OCI-LY3 (cell line): ENCODE measurements at regions not wholly inside any gene's neighbourhood (a gene's known extent, or its start where the extent isn't known, plus 50 kb on each side); places are given as distances from the start of the nearest gene placed in this dataset.

Source experiments
- H2AFZ ChIP-seq: fragments of 200-600, 300-600 bp; shearing (Covaris generic); 2 replicates; pipeline ENCODE4 v1.6.0; 2014; ENCODE audit warnings: antibody characterized with exemption, low read depth, low read length
- H3K27ac ChIP-seq: fragments of 200-600, 300-600 bp; sonication (generic); 2 replicates; pipeline ENCODE4 v1.5.1; 2014; ENCODE audit warnings: mild to moderate bottlenecking, low read length, moderate library complexity, mixed read lengths
- H3K27me3 ChIP-seq: fragments of 200-600, 300-600 bp; sonication (generic); 2 replicates; pipeline ENCODE4 v1.6.1; 2014; ENCODE audit warnings: low read depth, low read length, mixed read lengths
- H3K36me3 ChIP-seq: fragments of 200-600, 300-600 bp; sonication (generic); replicated peaks from 2 replicates; pipeline ENCODE3; 2014; ENCODE audit warnings: low read depth, low read length, mixed read lengths
- H3K4me1 ChIP-seq: fragments of 300-600, 200-600 bp; sonication (generic); 2 replicates; pipeline ENCODE4 v1.6.1; 2014; ENCODE audit warnings: low read length, mixed read lengths
- H3K4me2 ChIP-seq: fragments of 200-600, 300-600 bp; sonication (generic); 2 replicates; pipeline ENCODE4 v1.6.1; 2014; ENCODE audit warnings: low read length, mixed read lengths
- H3K4me3 ChIP-seq: fragments of 300-600, 200-600 bp; sonication (generic); 2 replicates; pipeline ENCODE4 v1.5.1; 2014; ENCODE audit warnings: antibody characterized with exemption, mild to moderate bottlenecking, low read length, moderate library complexity
- H3K79me2 ChIP-seq: fragments of 300-600, 200-600 bp; shearing (Covaris generic); 2 replicates; pipeline ENCODE4 v1.6.1; 2014; ENCODE audit warnings: mild to moderate bottlenecking, low read length, mixed read lengths
- H3K9ac ChIP-seq: fragments of 300-600, 200-600 bp; shearing (Covaris generic); 2 replicates; pipeline ENCODE4 v1.6.0; 2014; ENCODE audit warnings: mild to moderate bottlenecking, low read length, moderate library complexity
- H3K9me3 ChIP-seq: fragments of 200-600, 300-600 bp; shearing (Covaris generic); 2 replicates; pipeline ENCODE4 v1.6.1; 2014; ENCODE audit warnings: low read length, mixed read lengths; ENCODE audit not compliant: insufficient read depth
- H4K20me1 ChIP-seq: fragments of 200-600, 300-600 bp; sonication (generic); 2 replicates; pipeline ENCODE4 v1.6.1; 2016; ENCODE audit warnings: low read length, mixed read lengths; ENCODE audit not compliant: insufficient read depth
- EZH2phosphoT487 ChIP-seq: fragments of 200-600 bp; shearing (Covaris generic); IDR thresholded peaks from 2 replicates; pipeline ENCODE4 v1.6.1; 2018; ENCODE audit warnings: antibody characterized with exemption, mixed run types, low read depth
- TF ChIP-seq, protein P1 (sequence below): fragments of 200-600, 300-600 bp; sonication (generic); IDR thresholded peaks from 2 replicates; pipeline ENCODE4 v1.5.1; 2014; ENCODE audit warnings: antibody characterized with exemption, low read length, low read depth

DNA sequence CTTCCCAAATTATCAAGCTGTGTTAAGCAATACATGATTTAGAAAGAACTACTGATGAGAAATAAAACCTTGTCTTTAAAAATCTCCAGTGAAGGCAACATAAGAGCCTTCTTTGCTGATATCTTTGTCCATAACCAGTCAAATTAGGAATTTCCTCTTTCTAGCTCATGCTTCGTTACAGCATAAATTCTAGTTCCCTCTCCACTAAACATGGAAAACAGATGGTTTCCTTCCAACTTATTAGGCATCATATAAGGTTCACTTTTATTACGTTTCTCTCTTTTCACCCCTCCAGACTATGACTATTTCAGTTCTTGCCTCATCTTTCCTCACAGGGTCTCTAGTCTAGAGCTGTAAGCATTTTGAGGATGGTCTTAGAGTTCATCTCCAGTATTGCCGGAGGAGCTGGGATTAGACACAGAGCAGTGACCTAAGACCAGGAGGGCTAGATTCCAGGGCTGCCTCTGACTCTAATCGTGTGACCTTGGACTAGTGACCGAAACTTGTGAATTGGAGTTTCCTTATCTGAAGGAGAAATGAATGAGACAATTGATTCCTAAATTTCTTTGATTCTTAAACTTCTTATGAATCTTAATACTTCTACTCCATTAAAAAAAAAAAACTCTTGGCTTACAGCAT, 195.5 kb upstream of the APCDD1 start:
- Histone ChIP-seq H3K4me2 (no peak overlapping the region), H3K4me1 (no peaks in the 10 kb centered on the region), H2AFZ (no peak overlapping the region), H3K79me2 (no peaks in the 10 kb centered on the region), H4K20me1 (no peaks in the 10 kb centered on the region), H3K9me3 (no peaks in the 10 kb centered on the region), H3K4me3 (no peak overlapping the region), H3K36me3 (no peaks in the 10 kb centered on the region), H3K27ac (no peak overlapping the region), H3K9ac (no peak overlapping the region), H3K27me3 (no peaks in the 10 kb centered on the region)
- no peak for TF ChIP-seq EZH2phosphoT487
- TF ChIP-seq, protein P1, sequence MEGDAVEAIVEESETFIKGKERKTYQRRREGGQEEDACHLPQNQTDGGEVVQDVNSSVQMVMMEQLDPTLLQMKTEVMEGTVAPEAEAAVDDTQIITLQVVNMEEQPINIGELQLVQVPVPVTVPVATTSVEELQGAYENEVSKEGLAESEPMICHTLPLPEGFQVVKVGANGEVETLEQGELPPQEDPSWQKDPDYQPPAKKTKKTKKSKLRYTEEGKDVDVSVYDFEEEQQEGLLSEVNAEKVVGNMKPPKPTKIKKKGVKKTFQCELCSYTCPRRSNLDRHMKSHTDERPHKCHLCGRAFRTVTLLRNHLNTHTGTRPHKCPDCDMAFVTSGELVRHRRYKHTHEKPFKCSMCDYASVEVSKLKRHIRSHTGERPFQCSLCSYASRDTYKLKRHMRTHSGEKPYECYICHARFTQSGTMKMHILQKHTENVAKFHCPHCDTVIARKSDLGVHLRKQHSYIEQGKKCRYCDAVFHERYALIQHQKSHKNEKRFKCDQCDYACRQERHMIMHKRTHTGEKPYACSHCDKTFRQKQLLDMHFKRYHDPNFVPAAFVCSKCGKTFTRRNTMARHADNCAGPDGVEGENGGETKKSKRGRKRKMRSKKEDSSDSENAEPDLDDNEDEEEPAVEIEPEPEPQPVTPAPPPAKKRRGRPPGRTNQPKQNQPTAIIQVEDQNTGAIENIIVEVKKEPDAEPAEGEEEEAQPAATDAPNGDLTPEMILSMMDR: no peak

DNA sequence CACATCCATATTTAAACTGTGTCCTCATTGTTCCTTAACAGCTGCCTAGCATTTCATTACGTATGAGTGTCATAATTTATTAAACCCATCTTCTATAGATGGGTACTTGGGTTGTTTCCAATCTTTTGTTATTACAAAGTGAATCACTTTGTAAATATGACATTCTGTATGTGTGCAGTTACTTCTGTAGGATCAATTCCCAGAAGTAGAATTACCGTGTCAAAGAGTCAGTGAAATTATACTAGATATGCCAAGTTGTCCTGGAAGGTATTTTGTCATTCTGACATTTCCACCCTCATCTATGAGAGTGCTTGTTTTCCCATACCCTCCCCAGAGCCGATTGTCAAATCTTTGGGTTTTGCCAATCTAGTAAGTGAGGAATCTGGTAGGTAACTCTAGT, 194.5 kb upstream of the APCDD1 start:
- Histone ChIP-seq H3K4me1 (no peaks in the 10 kb centered on the region), H3K79me2 (no peaks in the 10 kb centered on the region), H3K9me3 (no peaks in the 10 kb centered on the region), H3K36me3 (no peaks in the 10 kb centered on the region), H3K27ac (no peak overlapping the region), H3K27me3 (no peaks in the 10 kb centered on the region), H2AFZ (no peak overlapping the region), H3K4me2 (no peak overlapping the region), H3K9ac (no peak overlapping the region), H3K4me3 (no peak overlapping the region), H4K20me1 (no peaks in the 10 kb centered on the region)
- no peak for TF ChIP-seq EZH2phosphoT487
- TF ChIP-seq, protein P1: no peak

DNA sequence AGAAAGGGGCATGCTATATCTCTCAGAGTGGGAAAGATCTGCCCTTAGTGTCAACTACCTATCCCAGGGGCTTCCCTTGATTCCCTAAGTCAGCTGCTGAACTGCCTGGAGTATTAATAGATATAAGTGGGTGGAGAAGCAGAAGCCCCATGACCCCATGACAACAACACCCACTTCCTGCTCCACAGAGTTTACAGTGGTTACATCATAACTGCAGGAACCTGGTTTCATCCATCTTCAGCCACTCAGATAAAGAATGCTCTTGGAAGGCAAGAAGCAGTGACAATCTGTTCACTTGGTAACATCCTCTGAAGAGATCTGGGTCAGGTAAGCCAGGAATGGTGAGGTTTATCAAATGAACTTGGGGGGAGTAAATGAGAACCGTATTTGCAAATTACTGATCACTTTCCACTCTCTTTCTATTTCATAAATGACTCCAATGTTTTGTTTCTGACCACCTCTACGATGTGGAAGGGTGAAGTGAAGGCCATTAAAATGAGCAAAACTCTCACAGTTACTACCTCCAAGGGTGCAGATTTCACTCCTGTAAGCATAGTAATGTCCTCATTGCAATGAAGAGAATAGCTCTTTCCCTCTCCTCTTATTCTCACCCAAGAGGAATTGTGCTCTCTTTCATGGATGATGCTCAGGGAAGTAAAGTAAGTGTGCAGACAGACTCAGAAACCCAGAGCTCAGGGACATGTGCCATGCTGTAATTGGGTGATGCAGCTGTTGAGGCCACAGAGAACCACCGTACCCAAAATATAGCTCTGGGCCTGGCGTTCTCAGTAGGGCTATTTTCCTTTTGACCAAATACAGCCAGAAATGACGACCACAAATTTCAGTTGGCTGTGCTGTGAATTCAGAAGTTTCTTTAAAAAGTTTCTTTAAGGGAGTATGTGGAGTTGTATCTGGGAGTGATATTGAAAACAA, 192.8 kb upstream of the APCDD1 start:
- Histone ChIP-seq H3K36me3 (no peaks in the 10 kb centered on the region), H4K20me1 (no peaks in the 10 kb centered on the region), H2AFZ (no peak overlapping the region), H3K9me3 (no peaks in the 10 kb centered on the region), H3K4me3 (no peak overlapping the region), H3K4me1 (no peaks in the 10 kb centered on the region), H3K4me2 (no peak overlapping the region), H3K27ac (no peak overlapping the region), H3K79me2 (no peaks in the 10 kb centered on the region), H3K9ac (no peak overlapping the region), H3K27me3 (no peaks in the 10 kb centered on the region)
- TF ChIP-seq EZH2phosphoT487: no peak
- TF ChIP-seq, protein P1: no peak

DNA sequence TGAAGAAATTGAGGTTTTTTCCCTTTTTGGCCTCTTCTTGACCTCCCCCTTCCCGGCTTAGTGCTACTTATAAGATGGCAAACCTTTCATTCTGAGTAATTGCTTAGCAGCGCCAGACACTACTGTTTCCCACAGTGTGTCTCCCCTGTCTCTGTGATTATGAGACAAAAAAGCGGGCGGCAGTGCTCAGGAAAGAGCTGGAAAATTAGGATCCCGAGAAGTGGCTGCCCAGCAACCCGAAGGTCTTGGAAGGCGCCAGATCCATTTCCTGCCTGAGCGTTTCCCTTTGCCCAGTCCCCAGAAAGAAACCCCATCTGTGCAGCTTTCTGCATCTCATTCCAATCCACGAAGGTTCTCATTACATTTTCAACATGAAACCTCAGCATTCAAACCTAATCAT, 191.9 kb upstream of the APCDD1 start:
- no peaks in the 10 kb centered on the region for H3K27me3 ChIP-seq
- no peaks in the 10 kb centered on the region for H3K79me2 ChIP-seq
- no peak overlapping the region for H3K9ac ChIP-seq
- H3K4me1 ChIP-seq: no peaks in the 10 kb centered on the region
- H4K20me1 ChIP-seq: no peaks in the 10 kb centered on the region
- no peak overlapping the region for H2AFZ ChIP-seq
- H3K4me2 ChIP-seq: no peak overlapping the region
- no peaks in the 10 kb centered on the region for H3K9me3 ChIP-seq
- TF ChIP-seq, protein P1: no peak
- TF ChIP-seq EZH2phosphoT487: no peak
- no peak overlapping the region for H3K4me3 ChIP-seq
- no peak overlapping the region for H3K27ac ChIP-seq
- H3K36me3 ChIP-seq: no peaks in the 10 kb centered on the region
